CD4-positive, alpha-beta T cell (primary cell): ENCODE measurements at regions not wholly inside any gene's neighbourhood (a gene's known extent, or its start where the extent isn't known, plus 50 kb on each side); places are given as distances from the start of the nearest gene placed in this dataset.

Experiments
- ATAC-seq: fragments of 200-7000 bp; cut with Tn5 transposase; one replicate; pipeline ENCODE4 v1.10.0; 2022; ENCODE audit warnings: mild to moderate bottlenecking; ENCODE audit not compliant: poor library complexity
- CTCF ChIA-PET: fragments of 350-600 bp; sonication (Branson Sonifier 250); formaldehyde crosslinking; loops from one replicate; lab custom pipeline; 2021; ENCODE audit warnings: antibody characterized with exemption, inconsistent platforms; lab: Charles Lee
- POLR2A ChIA-PET: fragments of 350-600 bp; sonication (Branson Sonifier 250); formaldehyde crosslinking; loops from one replicate; lab custom pipeline; 2021; ENCODE audit warnings: antibody characterized with exemption, inconsistent platforms; lab: Charles Lee
- DNase-seq, 14 experiments: peaks; one replicate each; pipeline ENCODE4 v3.0.0-alpha.2; 2013 to 2020; ENCODE audit warnings: mixed read lengths in 2 of 14
- H3K27ac ChIP-seq, 2 donors: one replicate each; pipeline versions ENCODE4 v1.5.1 to v1.7.0; 2013; ENCODE audit warnings: low read length in 2 of 2, low read depth in 1 of 2, mild to moderate bottlenecking in 1 of 2
- H3K27me3 ChIP-seq, 2 experiments: 1 replicate in 1 of 2; 2 replicates in 1 of 2; pipeline versions ENCODE4 v1.6.1 to v1.7.0; 2013; ENCODE audit warnings: low read length in 2 of 2, control low read depth in 1 of 2, mild to moderate bottlenecking in 1 of 2, moderate library complexity in 1 of 2; ENCODE audit not compliant: insufficient read depth in 2 of 2, control insufficient read depth in 1 of 2
- H3K36me3 ChIP-seq: one replicate; pipeline ENCODE4 v1.6.1; 2013; ENCODE audit warnings: low read length, control low read depth; ENCODE audit not compliant: insufficient read depth
- H3K4me1 ChIP-seq: one replicate; pipeline ENCODE4 v1.6.1; 2013; ENCODE audit warnings: low read length, control low read depth; ENCODE audit not compliant: insufficient read depth
- H3K4me3 ChIP-seq: one replicate; pipeline ENCODE4 v1.5.1; 2013; ENCODE audit warnings: mild to moderate bottlenecking, low read length, moderate library complexity
- H3K9me3 ChIP-seq, 2 experiments: 1 replicate in 1 of 2; 2 replicates in 1 of 2; pipeline versions ENCODE4 v1.6.1 to v1.7.0; 2013; ENCODE audit warnings: low read length in 2 of 2, mild to moderate bottlenecking in 2 of 2, control low read depth in 1 of 2, moderate library complexity in 1 of 2; ENCODE audit not compliant: control insufficient read depth in 1 of 2, insufficient read depth in 1 of 2
- H3K27ac Mint-ChIP-seq: one replicate; pipeline ENCODE4 v1.8.0; 2020; ENCODE audit warnings: mixed read lengths
- H3K27me3 Mint-ChIP-seq: one replicate; pipeline ENCODE4 v1.8.0; 2021; ENCODE audit warnings: mixed read lengths
- H3K36me3 Mint-ChIP-seq: one replicate; pipeline ENCODE4 v1.8.0; 2021; ENCODE audit warnings: low read depth, mixed read lengths
- H3K4me1 Mint-ChIP-seq: one replicate; pipeline ENCODE4 v1.8.0; 2021; ENCODE audit warnings: low read depth, mixed read lengths
- H3K4me3 Mint-ChIP-seq: one replicate; pipeline ENCODE4 v1.8.0; 2020; ENCODE audit warnings: mild to moderate bottlenecking, mixed read lengths
- H3K9me3 Mint-ChIP-seq: one replicate; pipeline ENCODE4 v1.8.0; 2020; ENCODE audit warnings: mixed read lengths
- intact Hi-C, 2 experiments: fragments of 100-400 bp; cut with DNase I in 1 of 2; cut with micrococcal nuclease in 1 of 2; formaldehyde crosslinking; loops; one replicate each; pipeline versions ENCODE4 v1.15.1 to v1.9.0; 2023 to 2025; cut with DNase I, micrococcal nuclease
- TF ChIP-seq, protein P1 (sequence below): fragments of 200-600 bp; IDR thresholded peaks from one replicate; pipeline ENCODE4 v1.8.0; 2022; ENCODE audit warnings: antibody characterized with exemption, mild to moderate bottlenecking

- no peak for ATAC-seq
- no peak overlapping the region for H3K4me3 ChIP-seq
- DNase-seq = no peak
- no peaks in the 10 kb centered on the region for H3K27me3 ChIP-seq
- no peak overlapping the region for H3K27ac ChIP-seq
- peaks cover 8% of the 10 kb centered on the region for H3K9me3 Mint-ChIP-seq
- ChIA-PET CTCF (no interaction called here), POLR2A (no interaction called here)
- TF ChIP-seq, protein P1, sequence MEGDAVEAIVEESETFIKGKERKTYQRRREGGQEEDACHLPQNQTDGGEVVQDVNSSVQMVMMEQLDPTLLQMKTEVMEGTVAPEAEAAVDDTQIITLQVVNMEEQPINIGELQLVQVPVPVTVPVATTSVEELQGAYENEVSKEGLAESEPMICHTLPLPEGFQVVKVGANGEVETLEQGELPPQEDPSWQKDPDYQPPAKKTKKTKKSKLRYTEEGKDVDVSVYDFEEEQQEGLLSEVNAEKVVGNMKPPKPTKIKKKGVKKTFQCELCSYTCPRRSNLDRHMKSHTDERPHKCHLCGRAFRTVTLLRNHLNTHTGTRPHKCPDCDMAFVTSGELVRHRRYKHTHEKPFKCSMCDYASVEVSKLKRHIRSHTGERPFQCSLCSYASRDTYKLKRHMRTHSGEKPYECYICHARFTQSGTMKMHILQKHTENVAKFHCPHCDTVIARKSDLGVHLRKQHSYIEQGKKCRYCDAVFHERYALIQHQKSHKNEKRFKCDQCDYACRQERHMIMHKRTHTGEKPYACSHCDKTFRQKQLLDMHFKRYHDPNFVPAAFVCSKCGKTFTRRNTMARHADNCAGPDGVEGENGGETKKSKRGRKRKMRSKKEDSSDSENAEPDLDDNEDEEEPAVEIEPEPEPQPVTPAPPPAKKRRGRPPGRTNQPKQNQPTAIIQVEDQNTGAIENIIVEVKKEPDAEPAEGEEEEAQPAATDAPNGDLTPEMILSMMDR = no peak
- H3K36me3 ChIP-seq = no peaks in the 10 kb centered on the region
- H3K27ac Mint-ChIP-seq = no peak overlapping the region
- H3K4me1 Mint-ChIP-seq = no peaks in the 10 kb centered on the region
- H3K4me1 ChIP-seq = no peaks in the 10 kb centered on the region
- peaks cover 0 to 5% of the 10 kb centered on the region in 2 experiments for H3K9me3 ChIP-seq
- intact Hi-C loops = no loop called here
- H3K36me3 Mint-ChIP-seq = no peaks in the 10 kb centered on the region
- H3K27me3 Mint-ChIP-seq = no peaks in the 10 kb centered on the region
- H3K4me3 Mint-ChIP-seq = no peak overlapping the region
These were observed 277.4 kb downstream of the BRINP2 start for GRCh38 chr1:177448036-177448615.

GRCh38 chr1:177444997-177445746, 274.4 kb downstream of the BRINP2 start:
- ATAC-seq = no peak
- Histone ChIP-seq H3K27me3 (no peaks in the 10 kb centered on the region), H3K36me3 (no peaks in the 10 kb centered on the region), H3K27ac (no peak overlapping the region), H3K4me1 (no peaks in the 10 kb centered on the region), H3K9me3 (peaks cover 0 to 5% of the 10 kb centered on the region in 2 experiments), H3K4me3 (no peak overlapping the region)
- ChIA-PET POLR2A (no interaction called here), CTCF (no interaction called here)
- no peaks in the 10 kb centered on the region for H3K4me1 Mint-ChIP-seq
- TF ChIP-seq, protein P1 = no peak
- no peak overlapping the region for H3K27ac Mint-ChIP-seq
- H3K9me3 Mint-ChIP-seq = peaks cover 5% of the 10 kb centered on the region
- H3K27me3 Mint-ChIP-seq = no peaks in the 10 kb centered on the region
- H3K4me3 Mint-ChIP-seq = no peak overlapping the region
- no peak for DNase-seq
- intact Hi-C loops = no loop called here
- H3K36me3 Mint-ChIP-seq = no peaks in the 10 kb centered on the region

GRCh38 chr1:177443003-177443402, 272.2 kb downstream of the BRINP2 start:
- no peak for DNase-seq
- no peaks in the 10 kb centered on the region for H3K27me3 Mint-ChIP-seq
- ATAC-seq = no peak
- intact Hi-C loops = no loop called here
- TF ChIP-seq, protein P1 = no peak
- Histone ChIP-seq H3K36me3 (no peaks in the 10 kb centered on the region), H3K27me3 (no peaks in the 10 kb centered on the region), H3K9me3 (no peaks in the 10 kb centered on the region), H3K4me1 (no peaks in the 10 kb centered on the region), H3K27ac (no peak overlapping the region), H3K4me3 (no peak overlapping the region)
- H3K4me1 Mint-ChIP-seq = no peaks in the 10 kb centered on the region
- no peaks in the 10 kb centered on the region for H3K36me3 Mint-ChIP-seq
- H3K4me3 Mint-ChIP-seq = no peak overlapping the region
- peaks cover 2% of the 10 kb centered on the region for H3K9me3 Mint-ChIP-seq
- ChIA-PET POLR2A (no interaction called here), CTCF (no interaction called here)
- H3K27ac Mint-ChIP-seq = no peak overlapping the region
